HG02884 (cell line): ENCODE measurements at regions not wholly inside any gene's neighbourhood (a gene's known extent, or its start where the extent isn't known, plus 50 kb on each side); places are given as distances from the start of the nearest gene placed in this dataset.
"Not testable (repeated sequence)": the region's sequence is repeated elsewhere in the genome, so short reads cannot be mapped to it uniquely, and the experiment has no call there.

Source experiments
- ATAC-seq: cut with Tn5 transposase; IDR thresholded peaks from one replicate; pipeline ENCODE4 v1.9.1; 2021; ENCODE audit warnings: mild to moderate bottlenecking, moderate library complexity; ENCODE audit not compliant: unreplicated experiment

DNA sequence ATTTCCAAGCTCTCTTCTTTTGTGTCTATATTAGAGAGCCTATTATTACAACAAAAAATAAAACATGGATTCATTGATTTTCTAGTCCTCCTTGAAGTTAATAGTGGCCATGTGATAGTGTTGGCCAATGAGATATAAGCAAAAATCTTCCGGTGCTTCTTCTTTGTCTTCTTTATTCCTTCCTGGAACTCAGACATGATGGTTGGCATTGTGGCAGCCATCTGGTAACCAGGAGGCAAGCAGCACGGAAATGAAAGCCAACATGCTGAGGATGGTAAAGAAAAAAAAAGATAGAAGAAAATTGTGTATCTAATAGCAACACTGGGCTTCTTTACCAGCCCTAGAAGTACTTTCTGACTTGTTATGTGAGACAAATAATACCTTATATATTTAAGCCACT, 50.8 kb upstream of the SEL1L start:
- ATAC-seq = no peak

DNA sequence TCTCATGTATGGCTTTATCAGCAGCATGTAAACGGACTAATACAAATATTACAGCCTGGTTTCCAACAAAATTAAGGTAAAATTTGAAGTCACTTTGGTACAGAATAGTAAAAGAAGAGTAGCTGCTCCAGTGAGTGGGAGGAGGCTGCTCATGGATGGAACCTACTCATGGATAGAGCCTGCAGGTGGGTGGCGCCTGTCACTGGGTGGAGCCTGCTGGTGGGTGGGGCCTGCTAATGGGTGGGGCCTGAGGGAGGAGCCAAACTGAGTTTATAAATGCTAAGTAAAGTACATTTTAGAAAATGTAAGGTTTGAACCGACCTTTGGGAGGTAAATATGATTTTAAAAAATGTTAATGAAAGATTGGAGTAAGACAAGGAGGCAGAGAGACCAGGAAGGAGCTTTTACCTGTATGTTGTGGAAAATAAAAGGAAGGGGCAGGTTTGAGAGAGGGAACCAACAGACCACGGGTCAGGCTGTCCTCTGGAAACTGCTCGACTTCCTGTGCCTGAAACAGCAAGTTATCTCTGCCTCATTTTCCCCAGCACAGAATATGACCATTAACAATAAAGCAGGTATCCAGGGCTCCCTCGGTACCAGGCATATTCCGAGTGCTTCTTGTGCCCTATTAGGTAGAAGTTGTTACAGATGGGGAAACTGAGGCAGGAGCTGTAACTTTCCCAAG, 55.9 kb upstream of the SEL1L start:
- no peak for ATAC-seq

DNA sequence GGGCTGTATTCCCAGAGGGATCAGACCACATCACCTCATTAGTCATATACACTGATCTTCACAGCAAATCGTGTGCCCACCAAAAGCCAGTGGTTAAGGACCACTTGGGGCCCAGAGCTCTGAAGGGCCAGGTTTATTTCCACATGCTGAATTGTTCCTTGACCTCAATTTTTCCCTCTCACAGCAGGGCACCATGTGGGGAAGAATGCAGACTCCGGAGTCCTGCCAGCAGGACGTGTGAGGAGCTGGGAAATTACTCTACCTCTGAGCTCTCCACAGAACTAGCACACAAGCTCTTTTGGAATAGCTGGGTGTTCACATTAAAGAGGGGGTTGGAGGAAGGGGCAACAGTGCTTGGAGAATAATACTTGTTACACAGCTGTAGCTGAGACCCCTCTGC, 57.6 kb upstream of the SEL1L start:
- ATAC-seq = no peak

DNA sequence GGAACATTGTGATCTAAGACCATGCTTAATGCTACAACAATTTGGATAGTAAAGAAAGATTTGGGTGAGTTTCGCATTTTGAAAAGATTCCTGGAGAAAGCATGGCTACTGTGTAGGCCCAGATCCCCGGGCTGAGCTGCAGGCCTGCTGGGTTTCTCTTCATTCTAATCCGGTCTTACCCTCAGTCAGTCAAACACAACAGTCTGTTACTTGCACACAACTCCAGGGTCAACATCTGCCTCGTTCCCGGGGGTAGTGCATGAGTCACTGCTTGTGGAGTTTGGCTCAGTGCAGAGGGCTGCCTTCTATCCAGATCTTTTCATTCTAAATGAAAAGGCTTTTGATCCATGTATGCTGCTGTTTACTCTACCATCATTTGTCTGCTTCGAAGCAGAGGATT, 60.4 kb upstream of the SEL1L start:
- ATAC-seq = no peak

DNA sequence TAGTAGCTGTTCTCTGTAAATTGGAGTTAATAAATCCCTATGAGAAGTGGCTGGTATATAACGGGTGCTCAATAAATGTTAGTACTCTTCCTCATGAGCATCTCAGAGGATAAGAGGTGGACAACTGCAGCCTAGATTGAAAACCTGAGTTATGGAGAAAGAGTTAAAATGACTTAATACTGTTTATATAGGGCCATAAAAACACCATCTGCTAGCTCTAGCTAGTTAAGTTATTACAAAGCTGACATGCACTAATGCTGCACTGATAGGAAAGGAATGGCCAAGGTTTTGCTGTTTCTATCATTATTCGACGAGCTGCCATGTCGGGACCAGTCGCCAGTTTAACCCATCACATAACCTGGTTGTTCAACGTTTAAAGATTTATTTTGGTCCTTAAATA, 72.0 kb upstream of the SEL1L start:
- no peak for ATAC-seq

DNA sequence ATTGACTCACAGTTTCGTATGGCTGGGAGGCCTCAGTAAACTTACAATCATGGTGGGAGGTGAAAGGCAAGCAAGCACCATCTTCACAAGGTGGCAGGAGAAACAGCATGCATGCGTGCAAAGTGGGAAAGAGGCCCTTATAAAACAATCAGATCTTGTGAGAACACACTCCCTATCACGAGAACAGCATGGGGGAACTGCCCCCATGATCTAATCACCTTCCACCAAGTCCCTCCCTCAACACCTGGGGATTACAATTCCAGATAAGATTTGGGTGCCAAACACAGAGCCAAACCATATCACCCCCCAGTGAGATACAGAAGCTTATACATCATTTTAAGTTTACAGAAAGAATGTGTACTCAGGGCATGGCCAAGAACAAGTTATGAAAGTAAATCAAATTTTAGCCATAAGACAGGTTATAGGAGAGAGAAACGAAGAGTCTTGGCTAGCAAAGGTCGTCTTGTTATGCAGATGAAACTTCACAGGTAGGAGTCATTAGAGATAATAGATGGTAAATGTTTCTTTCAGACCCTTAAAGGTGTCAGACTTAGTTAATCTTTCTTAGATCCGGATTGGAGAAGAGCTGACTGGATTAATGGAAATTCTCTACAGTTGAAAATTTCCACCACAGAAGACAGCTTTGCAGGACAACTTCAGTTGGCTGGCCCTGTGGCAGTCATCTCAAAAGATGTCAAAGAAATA, 79.8 kb upstream of the SEL1L start:
- no peak for ATAC-seq

DNA sequence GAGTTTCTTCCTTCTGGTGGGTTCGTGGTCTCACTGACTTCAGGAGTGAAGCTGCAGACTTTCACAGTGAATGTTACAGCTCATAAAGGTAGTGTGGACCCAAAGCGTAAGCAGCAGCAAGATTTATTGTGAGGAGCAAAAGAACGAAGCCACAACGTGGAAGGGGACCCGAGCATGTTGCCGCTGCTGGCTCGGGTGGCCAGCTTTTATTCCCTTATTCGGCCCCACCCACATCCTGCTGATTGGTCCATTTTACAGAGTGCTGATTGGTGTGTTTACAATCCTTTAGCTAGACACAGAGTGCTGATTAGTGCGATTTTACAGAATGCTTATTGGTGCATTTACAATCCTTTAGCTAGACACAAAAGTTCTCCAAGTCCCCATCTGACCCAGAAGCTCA, 80.6 kb upstream of the SEL1L start:
- ATAC-seq = not testable (repeated sequence)

DNA sequence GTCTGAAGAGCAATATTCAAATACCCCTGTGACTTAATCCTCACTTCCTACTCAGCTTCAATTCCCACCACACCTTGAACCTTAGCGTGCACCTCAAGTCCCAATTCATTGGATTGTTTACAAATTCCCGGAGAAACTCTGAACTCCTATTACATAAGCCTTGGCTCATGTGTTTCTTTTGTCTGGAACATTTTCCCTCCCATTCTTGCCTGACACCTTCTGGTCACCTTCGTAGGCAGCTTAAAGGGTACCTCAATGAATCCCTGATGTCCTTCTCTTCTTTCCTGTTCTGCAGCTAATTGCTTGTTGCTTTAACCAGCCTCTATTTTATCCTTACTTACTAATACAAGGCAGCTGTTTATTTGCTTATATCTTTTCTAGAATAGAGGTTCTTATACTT, 85.0 kb upstream of the SEL1L start:
- no peak for ATAC-seq

DNA sequence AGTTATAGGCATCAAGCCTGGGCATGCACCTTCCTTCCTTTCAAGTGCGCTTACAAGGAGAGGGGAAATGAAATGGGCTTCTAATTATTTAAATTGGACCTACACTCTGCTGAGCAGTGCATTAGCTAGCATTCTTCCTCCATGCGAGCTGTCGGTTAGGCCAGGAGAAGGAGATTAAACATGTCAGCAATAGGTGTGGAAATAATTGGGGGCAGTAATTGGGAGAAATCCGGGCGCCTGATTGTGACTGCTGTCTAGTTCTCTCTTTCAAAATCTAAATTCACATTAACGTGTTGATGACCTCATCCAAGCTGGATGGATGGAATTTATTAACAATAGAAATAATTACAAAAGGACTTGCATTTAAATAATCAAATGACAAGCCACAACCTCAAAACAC, 86.2 kb upstream of the SEL1L start:
- no peak for ATAC-seq

DNA sequence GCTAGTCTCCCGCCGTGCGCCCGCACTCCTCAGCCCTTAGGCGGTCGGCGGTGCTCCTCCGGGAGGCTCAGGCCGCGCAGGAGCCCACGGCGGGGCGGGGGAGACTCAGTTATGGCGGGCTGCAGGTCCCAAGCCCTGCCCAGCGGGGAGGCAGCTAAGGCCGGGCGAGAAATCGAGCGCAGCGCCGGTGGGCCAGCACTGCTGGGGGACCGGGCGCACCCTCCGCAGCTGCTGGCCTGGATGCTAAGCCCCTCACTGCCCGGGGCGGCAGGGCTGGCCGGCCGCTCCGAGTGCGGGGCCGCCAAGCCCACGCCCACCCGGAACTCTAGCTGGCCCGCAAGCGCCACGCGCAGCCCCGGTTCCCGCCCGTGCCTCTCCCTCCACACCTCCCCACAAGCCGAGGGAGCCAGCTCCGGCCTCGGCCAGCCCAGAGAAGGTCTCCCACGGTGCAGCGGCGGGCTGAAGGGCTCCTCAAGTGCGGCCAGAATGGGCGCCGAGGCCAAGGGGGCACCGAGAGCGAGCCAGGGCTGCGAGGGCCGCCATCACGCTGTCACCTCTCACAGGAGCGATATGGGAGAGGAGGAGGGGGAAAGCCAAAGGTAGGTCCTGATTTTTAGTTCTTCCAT, 90.2 kb upstream of the SEL1L start:
- ATAC-seq = not testable (repeated sequence)

DNA sequence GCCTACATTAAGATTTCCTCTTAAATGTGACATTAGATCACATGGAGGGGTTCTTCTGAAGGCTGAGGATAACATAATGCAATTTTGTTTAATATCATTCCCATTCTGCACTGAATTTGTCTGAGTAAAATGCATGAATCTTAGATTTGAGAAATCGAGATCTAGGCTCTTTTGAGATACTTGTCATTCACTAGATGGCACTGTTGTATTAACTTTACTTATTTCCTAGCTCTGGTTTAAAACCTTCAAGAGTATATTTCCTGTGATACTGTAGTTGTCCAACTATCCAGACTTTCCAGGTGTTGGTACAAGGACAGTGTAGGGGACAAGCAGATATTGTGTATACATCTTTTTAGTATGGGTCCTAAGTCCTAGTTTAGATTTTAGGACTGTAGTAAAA, 91.7 kb upstream of the SEL1L start:
- ATAC-seq = no peak

DNA sequence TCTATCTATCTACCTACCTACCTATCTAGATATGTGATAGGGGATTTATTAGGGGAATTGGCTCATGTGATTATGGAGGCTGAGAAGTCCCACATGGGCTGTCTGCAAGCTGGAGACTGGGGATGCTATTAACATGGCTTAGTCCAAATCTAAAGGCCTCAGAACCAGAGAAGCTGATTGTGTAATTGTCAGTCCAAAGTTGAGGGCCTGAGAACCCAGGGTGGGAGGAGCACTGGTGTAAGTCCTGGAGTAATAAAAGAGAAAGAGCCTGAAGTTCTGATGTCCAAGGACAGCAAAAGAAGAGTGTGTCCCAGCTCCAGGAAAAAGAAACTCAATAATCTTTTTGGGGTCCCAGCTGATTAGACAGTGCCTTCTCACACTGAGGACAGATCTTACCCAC, 98.5 kb upstream of the SEL1L start:
- ATAC-seq = no peak

DNA sequence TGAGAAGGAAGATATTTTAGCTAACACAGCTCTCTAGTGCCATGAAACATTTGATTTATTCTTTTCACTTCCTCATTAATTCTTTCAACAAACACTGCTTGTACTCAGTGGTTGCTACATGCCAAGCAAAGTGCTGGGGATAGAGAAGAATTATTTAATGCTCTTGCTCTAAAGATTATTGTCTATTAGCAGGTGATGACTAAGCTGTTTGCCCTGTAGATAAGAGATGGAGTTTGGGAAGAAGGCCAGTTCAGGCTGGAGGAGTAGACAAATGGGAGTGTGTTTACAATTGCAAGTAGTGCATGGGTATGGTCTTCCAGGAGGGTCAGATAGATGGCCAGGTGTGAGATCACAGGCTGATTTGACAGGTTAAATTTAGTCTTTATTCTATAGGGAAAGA, 99.8 kb upstream of the SEL1L start:
- ATAC-seq = no peak

DNA sequence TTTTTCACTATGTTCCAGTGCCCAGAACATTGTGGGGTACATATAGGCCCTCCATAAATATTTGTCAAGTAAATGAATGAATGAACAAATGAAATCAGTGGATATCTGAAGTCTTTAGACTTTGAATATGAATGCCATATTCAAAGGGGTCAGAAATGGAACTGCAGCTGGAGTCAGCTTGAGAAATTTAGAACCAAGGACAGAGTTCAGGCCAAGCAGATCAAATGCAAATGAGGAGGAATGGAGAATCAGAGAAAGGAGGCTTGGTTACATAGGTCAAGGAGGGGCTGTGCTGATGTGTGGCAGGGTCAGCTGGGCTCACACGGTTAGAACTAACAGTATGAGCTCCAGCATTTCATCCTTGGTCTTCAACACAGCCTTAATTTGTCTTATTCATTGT, 104.0 kb upstream of the SEL1L start:
- ATAC-seq = no peak

DNA sequence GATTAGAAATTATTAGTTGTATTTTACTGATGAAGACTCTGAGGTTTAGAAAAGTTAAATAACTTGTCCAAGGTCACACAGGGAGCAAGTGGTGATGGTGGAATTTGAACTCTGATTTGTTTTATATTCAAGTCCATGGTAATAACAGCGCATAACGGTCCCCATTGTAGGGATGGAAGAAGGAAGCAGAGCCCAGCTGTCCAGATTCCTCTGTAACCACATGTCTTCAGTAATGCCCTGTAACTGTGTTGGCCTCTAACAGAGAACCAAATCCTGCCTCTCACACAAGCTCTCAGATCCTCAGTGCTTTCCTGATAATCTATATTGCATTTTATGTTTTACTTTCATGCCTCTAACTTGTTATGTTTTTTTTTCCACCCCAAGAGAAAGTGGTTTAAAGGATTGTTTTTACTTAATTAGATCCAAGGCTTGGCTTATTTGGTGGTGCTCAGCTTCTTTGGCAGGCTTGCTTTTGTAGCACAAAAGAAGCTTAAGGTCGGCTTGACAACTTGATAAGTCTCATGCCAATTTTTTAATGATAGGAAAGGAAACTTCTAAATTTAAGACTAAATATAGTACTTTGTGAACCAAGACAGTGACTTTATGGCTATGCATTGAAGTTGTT, 105.1 kb upstream of the SEL1L start:
- no peak for ATAC-seq

DNA sequence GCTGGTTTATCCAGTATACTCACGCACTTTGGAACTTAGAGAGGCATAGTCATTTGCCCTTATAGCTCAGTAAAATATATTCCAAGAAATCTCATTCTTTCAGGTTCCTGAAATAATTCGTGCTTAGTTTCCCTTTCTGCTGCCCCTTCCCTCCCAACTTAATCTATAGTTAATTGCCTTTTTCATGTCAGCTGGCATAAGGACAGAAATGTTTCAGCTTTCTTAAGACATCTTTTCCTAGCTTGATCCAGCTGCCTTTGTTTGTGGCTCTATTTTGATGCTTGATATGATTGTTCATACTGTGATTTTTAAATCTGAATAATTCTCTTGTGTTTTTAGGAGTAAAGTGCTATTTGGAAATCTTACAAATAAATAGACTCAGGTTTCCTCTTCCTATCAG, 120.0 kb upstream of the SEL1L start:
- no peak for ATAC-seq

DNA sequence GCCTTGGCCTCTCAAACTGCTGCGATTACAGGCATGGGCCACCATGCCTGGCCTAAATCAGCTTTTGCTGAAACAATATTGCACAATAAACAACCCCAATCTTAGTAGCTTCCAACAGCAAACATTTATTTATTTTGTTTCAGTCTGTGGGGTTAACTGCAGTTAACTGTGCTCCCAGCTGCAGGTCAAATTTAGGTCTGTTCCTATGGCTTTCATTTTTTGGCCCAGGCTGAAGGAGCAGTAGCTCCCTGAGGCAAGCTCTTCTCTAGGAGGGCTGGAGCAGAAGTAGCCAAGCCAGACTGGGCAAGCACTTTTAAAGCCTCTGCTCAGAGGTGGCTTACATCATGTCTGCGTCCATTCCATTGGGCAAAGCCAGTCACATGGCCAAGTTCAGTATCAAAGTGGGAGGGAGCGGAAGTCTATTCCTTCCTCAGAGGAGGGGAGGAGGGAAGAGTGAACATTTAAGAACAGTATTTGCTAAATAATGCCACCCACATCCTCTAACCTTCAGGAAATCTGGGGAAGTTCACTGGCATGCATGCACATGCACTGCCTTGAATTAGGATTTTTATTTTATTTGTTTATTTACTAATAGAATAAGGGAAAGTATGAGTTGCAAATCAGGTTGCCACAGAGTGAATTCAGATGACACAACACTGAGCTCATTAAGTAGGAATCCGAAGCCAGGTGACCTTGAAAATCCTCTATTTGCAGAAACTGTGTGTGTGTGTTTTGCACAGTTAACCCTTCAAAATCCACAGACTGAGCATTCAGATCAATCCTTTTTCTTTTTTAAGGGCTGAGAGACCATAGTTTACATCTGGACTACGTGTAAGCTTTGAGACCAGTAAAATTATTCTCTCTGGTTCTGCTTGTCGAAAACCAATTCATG, 122.0 kb upstream of the SEL1L start:
- ATAC-seq = no peak

DNA sequence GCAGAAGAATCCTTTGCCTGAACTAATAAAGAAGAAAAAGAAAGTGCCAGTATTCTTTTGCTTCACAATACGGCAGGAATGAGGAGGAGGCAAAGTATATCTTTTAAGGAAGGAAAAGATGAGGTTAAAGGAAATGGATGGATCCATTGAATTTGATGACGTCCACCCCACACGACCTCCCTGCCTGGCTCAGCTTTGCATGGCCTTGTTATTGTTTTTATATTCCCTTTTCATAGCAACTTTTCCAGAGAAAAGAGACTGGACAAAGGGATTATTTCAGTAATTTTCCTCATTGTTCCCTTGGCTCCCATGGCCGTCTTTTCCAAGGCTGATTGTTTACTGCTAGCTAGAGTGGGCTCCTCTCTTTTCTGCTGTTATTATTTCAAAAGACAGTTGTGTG, 123.2 kb upstream of the SEL1L start:
- no peak for ATAC-seq

DNA sequence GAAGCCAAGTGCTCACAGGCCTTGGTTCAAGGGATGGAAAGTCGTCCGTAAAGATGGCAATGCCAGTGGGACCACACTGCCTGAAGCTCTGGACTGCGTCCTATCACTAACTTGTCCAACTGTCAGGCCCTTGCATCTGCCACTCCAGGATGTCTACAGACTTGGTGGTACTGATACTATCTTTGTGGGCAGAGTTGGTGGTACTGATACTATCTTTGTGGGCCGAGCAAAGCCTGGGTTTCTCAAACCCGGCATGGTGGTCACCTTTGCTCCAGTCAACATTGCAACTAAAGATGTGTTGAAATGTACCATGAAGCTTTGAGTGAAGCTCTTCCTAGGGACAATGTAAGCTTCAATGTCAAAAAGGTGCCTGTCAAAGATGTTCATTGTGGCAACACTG, 128.4 kb upstream of the SEL1L start:
- no peak for ATAC-seq

DNA sequence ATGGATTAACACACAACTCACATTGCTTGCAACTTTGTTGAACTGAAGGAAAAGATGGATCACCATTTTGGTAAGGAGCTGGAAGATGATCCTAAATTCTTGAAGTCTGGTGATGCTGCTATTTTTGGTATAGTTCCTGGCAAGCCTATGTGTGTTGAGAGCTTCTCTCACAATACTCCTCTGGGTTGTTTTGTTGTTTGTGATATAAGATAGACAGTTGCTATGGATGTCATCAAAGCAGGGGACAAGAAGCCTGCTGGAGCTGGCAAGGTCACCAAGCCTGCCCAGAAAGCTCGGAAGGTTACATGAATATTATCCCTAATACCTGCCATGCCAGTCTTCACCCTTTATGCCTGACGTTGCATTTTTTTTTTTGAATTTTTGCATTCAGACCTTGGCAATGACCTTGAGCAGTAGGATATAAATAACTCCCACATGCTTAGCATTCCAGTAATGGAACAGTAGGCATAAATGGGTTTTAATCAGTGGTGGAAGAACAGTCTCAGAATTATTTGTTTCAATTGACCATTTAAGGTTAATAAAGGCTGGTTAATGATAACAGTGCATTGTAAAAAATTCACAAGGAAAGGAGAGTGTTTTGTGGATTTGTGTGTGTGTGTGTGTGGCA, 129.0 kb upstream of the SEL1L start:
- no peak for ATAC-seq
